GM23248 (cell line): ENCODE measurements at regions not wholly inside any gene's neighbourhood (a gene's known extent, or its start where the extent isn't known, plus 50 kb on each side); places are given as distances from the start of the nearest gene placed in this dataset.

Source experiments
- DNase-seq: peaks from one replicate; pipeline ENCODE4 v3.0.0-alpha.2; 2015
- H2AFZ ChIP-seq: fragments of 200-600 bp; sonication (generic); 2 replicates; pipeline ENCODE4 v1.6.1; 2016; ENCODE audit warnings: antibody characterized with exemption
- H3F3A ChIP-seq: fragments of 200-600 bp; sonication (generic); 2 replicates; pipeline ENCODE4 v1.6.1; 2016; ENCODE audit warnings: mild to moderate bottlenecking, antibody characterized with exemption, mixed run types; ENCODE audit not compliant: insufficient read depth
- H3K27ac ChIP-seq: fragments of 200-600 bp; sonication (generic); 2 replicates; pipeline ENCODE4 v1.5.1; 2016; ENCODE audit warnings: mild to moderate bottlenecking
- H3K27me3 ChIP-seq: fragments of 200-600 bp; sonication (generic); replicated peaks from 2 replicates; pipeline ENCODE4 v1.6.1; 2016; ENCODE audit warnings: mild to moderate bottlenecking; ENCODE audit not compliant: insufficient read depth
- H3K36me3 ChIP-seq: fragments of 200-600 bp; sonication (generic); 2 replicates; pipeline ENCODE4 v1.6.1; 2016; ENCODE audit warnings: low read depth, mild to moderate bottlenecking
- H3K4me1 ChIP-seq: fragments of 200-600 bp; sonication (generic); 2 replicates; pipeline ENCODE4 v1.6.1; 2016; ENCODE audit warnings: mild to moderate bottlenecking; ENCODE audit not compliant: insufficient read depth
- H3K4me2 ChIP-seq: fragments of 200-600 bp; sonication (generic); one replicate; pipeline ENCODE4 v1.6.1; 2016; ENCODE audit warnings: mild to moderate bottlenecking; ENCODE audit not compliant: unreplicated experiment
- H3K4me3 ChIP-seq: fragments of 200-600 bp; sonication (generic); 2 replicates; pipeline ENCODE4 v1.5.1; 2016; ENCODE audit warnings: mild to moderate bottlenecking
- H3K79me2 ChIP-seq: fragments of 200-600 bp; sonication (generic); 2 replicates; pipeline ENCODE4 v1.6.1; 2016; ENCODE audit warnings: mild to moderate bottlenecking; ENCODE audit not compliant: insufficient read depth
- H3K9ac ChIP-seq: fragments of 200-600 bp; sonication (generic); 2 replicates; pipeline ENCODE4 v1.6.1; 2016; ENCODE audit warnings: mild to moderate bottlenecking
- H3K9me2 ChIP-seq: fragments of 200-600 bp; sonication (generic); 2 replicates; pipeline ENCODE4 v1.6.1; 2016; ENCODE audit warnings: mixed run types, mild to moderate bottlenecking, moderate library complexity; ENCODE audit not compliant: insufficient read depth
- H3K9me3 ChIP-seq: fragments of 200-600 bp; sonication (generic); one replicate; pipeline ENCODE4 v1.6.1; 2017; ENCODE audit warnings: low read depth
- H4K20me1 ChIP-seq: fragments of 200-600 bp; sonication (generic); 2 replicates; pipeline ENCODE4 v1.6.0; 2016; ENCODE audit not compliant: insufficient read depth
- EZH2 ChIP-seq: fragments of 200-600 bp; sonication (generic); IDR thresholded peaks from 2 replicates; pipeline ENCODE4 v1.6.1; 2018; ENCODE audit warnings: antibody characterized with exemption, mild to moderate bottlenecking; ENCODE audit not compliant: insufficient read depth, poor library complexity, severe bottlenecking
- EZH2phosphoT487 ChIP-seq: fragments of 200-600 bp; sonication (generic); IDR thresholded peaks from 2 replicates; pipeline ENCODE4 v1.6.1; 2018; ENCODE audit warnings: antibody characterized with exemption, moderate library complexity, mild to moderate bottlenecking, low read depth; ENCODE audit not compliant: insufficient read depth
- WGBS, 2 experiments: methylation state at CpG; one replicate each; pipeline ENCODE4 v1.1.6; 2015 to 2017; ENCODE audit warnings: low lambda C conversion rate in 2 of 2, low coverage in 1 of 2; ENCODE audit errors: missing lambda C conversion rate in 2 of 2; 5-methylcytosine and 5-hydroxymethylcytosine counted together
- in situ Hi-C: fragments of 300-500 bp; cut with MboI; formaldehyde crosslinking; loops from 2 replicates; pipeline ENCODE4 v1.15.0; 2020

DNA sequence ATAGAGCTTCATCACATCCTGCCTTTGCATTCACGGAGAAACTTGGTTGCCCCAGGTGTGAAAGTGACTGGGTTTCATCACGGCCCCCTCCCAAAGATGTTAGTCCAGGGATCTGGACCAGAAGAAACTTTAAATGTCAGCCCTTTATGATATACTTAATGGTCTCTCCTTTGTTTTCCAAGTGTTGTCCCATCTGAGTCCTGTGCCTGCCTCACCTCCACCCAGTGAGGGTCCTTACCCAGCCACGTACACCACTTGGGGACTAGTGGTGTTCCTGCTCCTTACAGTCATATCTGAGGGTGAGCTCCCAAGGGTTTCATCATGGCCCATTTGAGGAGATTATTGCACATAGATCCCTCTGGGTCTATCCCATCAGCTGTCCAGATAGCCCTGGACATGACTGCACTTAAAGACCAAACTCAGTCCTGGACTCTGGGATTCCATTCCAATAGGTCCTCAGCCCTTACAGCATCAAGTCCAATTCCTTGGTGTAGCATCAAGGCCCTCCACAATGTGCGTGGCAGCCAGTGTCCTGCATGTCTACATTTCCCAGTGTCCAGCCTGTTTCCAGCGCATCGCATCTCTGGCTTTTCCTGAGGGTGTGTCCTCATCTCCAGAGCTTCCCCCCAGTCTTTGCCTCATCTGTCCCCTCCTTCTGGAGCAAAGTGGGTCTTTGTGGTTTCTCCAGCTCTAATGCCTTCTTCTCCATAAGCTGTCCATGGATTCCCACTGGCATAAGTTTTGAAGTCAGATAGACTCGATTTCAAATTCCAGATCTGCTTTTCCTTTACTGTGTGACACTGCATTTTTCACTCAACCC is 351.6 kb downstream of the MYCN start:
- no peaks in the 10 kb centered on the region for H3K9me3 ChIP-seq
- DNase-seq, result no peak
- H3K4me1 ChIP-seq, result no peaks in the 10 kb centered on the region
- no peaks in the 10 kb centered on the region for H4K20me1 ChIP-seq
- no peaks in the 10 kb centered on the region for H3F3A ChIP-seq
- no peak overlapping the region for H3K27ac ChIP-seq
- no peak overlapping the region for H3K9ac ChIP-seq
- H3K9me2 ChIP-seq, result no peaks in the 10 kb centered on the region
- H3K4me3 ChIP-seq, result no peak overlapping the region
- no peaks in the 10 kb centered on the region for H3K27me3 ChIP-seq
- no peak overlapping the region for H2AFZ ChIP-seq
- H3K79me2 ChIP-seq, result no peaks in the 10 kb centered on the region
- no peak overlapping the region for H3K4me2 ChIP-seq
- in situ Hi-C loops, result no loop called here
- TF ChIP-seq EZH2phosphoT487 (no peak), EZH2 (no peak)
- WGBS, 2 experiments, result 32 to 35% methylated on average over 7 of the region's 7 CpGs
- no peaks in the 10 kb centered on the region for H3K36me3 ChIP-seq

DNA sequence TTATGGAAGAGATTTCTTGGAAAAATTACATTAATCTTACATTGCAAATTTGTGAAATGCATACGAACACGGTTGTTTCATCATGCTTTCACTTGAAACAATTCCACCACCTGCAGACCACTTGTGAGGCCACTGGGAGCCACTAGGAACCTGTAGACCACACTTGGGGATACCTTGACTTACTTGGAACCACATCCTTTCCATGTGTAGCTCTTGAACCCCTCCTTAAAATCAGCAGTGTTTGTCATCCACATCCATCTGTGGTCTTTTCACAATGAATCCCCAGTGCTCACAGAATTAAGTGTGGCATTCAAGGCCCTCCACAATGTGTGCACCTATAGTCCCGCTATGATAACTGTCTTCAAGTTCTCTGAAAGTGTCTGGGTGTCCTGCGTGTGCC is 350.9 kb downstream of the MYCN start:
- no peaks in the 10 kb centered on the region for H3K9me3 ChIP-seq
- H3K36me3 ChIP-seq, result no peaks in the 10 kb centered on the region
- no peaks in the 10 kb centered on the region for H3K27me3 ChIP-seq
- 35% methylated on average over 4 of the region's 4 CpGs for WGBS, 2 experiments
- TF ChIP-seq EZH2phosphoT487 (no peak), EZH2 (no peak)
- no peaks in the 10 kb centered on the region for H3K4me1 ChIP-seq
- no peak overlapping the region for H3K9ac ChIP-seq
- H2AFZ ChIP-seq, result no peak overlapping the region
- no peak overlapping the region for H3K27ac ChIP-seq
- in situ Hi-C loops, result no loop called here
- no peak for DNase-seq
- H3F3A ChIP-seq, result no peaks in the 10 kb centered on the region
- no peak overlapping the region for H3K4me2 ChIP-seq
- no peaks in the 10 kb centered on the region for H3K79me2 ChIP-seq
- H3K4me3 ChIP-seq, result no peak overlapping the region
- H4K20me1 ChIP-seq, result no peaks in the 10 kb centered on the region
- H3K9me2 ChIP-seq, result no peaks in the 10 kb centered on the region

DNA sequence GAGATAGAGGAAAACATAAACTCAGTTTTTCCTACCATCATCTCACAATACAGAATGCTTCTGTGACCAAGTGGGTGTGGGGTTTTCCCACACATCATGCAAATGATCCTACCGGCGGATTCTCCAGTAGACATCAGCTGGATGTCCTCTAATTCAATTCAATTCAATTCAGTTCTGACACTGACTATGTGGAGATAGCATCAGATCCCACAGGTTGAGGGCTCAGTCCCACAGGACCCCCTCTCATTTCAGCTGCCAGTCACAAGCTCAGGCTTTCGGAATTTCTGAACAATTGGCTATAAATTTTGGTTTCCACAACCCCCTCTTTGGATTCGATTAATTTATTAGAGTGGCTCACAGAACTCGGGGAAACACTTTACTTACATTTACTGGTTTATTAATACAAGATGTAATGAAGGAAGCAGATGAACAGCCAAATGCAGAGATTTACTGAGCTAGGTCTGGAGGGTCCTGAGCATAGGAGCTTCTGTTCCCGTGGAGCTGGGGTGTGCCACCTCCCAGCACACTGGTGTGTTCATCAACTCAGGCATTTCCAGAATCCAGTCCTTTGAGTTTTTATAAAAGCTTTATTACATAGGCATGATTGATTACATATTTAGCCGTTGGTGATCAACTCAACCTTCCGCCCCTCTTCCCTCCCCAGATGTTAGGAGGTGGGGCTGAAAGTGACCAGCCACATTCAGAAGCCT is 350.1 kb downstream of the MYCN start:
- Histone ChIP-seq H3F3A (no peaks in the 10 kb centered on the region), H3K9me3 (no peaks in the 10 kb centered on the region), H3K27ac (no peak overlapping the region), H3K36me3 (no peaks in the 10 kb centered on the region), H3K4me1 (no peaks in the 10 kb centered on the region), H3K4me2 (no peak overlapping the region), H4K20me1 (no peaks in the 10 kb centered on the region), H3K9me2 (no peaks in the 10 kb centered on the region), H2AFZ (no peak overlapping the region), H3K9ac (no peak overlapping the region), H3K4me3 (no peak overlapping the region), H3K27me3 (no peaks in the 10 kb centered on the region), H3K79me2 (no peaks in the 10 kb centered on the region)
- DNase-seq, result no peak
- TF ChIP-seq EZH2phosphoT487 (no peak), EZH2 (no peak)
- in situ Hi-C loops, result no loop called here
- WGBS, 2 experiments, result 4 to 5% methylated on average over 8 of the region's 8 CpGs

DNA sequence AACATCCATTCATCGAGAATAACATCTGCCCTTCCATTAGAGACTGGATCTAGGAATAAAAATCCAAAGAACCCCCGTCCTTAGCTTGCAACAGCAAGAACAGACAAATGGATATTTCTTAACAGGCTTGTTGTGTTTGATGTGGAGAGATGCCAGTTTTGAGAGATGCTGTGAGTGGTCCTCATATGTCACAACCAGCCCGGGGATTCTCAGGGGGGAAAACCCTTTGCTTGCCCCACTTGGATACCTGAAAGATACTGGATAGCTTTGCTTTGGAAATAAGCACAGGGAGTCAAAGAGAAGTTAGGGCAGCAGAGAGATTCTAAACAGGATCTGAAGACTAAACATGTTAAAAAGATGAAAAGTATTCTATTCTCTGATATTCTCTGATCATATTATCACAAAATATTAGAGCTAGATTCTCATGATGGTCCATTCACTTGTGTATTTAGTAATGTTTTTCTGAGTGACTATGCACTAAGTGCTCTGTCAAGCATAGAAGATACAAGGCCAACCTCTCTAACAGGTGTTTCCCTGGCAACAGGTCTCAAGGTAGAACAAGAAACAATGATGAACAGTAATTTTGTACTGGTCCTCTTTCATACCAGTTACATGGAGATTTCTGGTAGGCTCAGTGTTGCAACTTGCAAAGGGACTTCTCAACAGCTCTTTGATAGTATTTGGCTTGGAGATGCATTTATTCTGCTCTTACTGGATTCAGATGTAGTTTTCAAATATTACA is 348.2 kb downstream of the MYCN start:
- Histone ChIP-seq H3K4me2 (no peak overlapping the region), H3K9me3 (no peaks in the 10 kb centered on the region), H3K9ac (no peak overlapping the region), H4K20me1 (no peaks in the 10 kb centered on the region), H2AFZ (no peak overlapping the region), H3K9me2 (no peaks in the 10 kb centered on the region), H3K27ac (no peak overlapping the region), H3K4me1 (no peaks in the 10 kb centered on the region), H3F3A (no peaks in the 10 kb centered on the region), H3K36me3 (no peaks in the 10 kb centered on the region), H3K4me3 (no peak overlapping the region), H3K27me3 (no peaks in the 10 kb centered on the region), H3K79me2 (no peaks in the 10 kb centered on the region)
- in situ Hi-C loops, result no loop called here
- 8 to 10% methylated on average over 3 of the region's 3 CpGs for WGBS, 2 experiments
- no peak for TF ChIP-seq EZH2phosphoT487
- TF ChIP-seq EZH2, result no peak
- no peak for DNase-seq
